ENCODE measurements at regions not wholly inside any gene's neighbourhood (a gene's known extent, or its start where the extent isn't known, plus 50 kb on each side); places are given as distances from the start of the nearest gene placed in this dataset.

DNA sequence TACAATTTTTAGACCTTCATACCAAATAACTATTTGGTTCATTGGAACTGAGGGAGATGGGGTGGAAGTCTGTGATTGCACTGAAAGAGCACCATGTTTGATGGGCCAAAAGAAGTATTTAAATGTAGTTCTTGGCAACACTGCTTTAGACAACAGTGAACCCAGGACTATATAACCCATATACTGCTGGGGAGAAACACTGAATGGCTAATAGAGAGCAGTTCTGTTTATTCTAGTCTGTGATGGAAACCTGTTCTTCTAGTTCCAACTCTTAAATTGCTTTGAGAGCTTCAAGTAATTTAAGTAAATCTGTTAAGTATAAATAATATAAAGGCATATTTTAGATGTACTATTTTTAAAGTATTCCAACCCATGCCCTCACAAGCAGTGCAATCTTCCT is 96.3 kb downstream of the NIBAN1 start:
- TF ChIP-seq CTCF (IDR thresholded peaks at IDR 0.05) (no peak), EP300 (IDR thresholded peaks at IDR 0.05; ENCODE audit: low read depth) (no peak), POLR2A (IDR thresholded peaks at IDR 0.05) (no peak), POLR2AphosphoS5 (IDR thresholded peaks at IDR 0.05) (no peak)
